ENCODE measurements at regions not wholly inside any gene's neighbourhood (a gene's known extent, or its start where the extent isn't known, plus 50 kb on each side); places are given as distances from the start of the nearest gene placed in this dataset.
A peak's percentile ranks its signal among the peaks of the same experiment; 100 is the strongest.

GRCh38 chrX:16368696-16369095, 201.4 kb downstream of the MAGEB17 start:
- intact Hi-C loops (cut with DNase I) = no loop called here
- Histone ChIP-seq H3K4me3 (no peak overlapping the region), H3K4me1 (no peaks in the 10 kb centered on the region), H3K27me3 (no peaks in the 10 kb centered on the region), H3K36me3 (replicated peaks in 1 of 2; ENCODE audit: insufficient read depth in 1 of 2, low read depth in 2 of 2) (no peaks in the 10 kb centered on the region), H3K27ac (no peak overlapping the region), H3K9me3 (no peaks in the 10 kb centered on the region)
- DNase-seq = no peak
- WGBS, 2 donors = 45 to 63% methylated on average over 2 of the region's 2 CpGs
- TF ChIP-seq CTCF (IDR thresholded peaks at IDR 0.05) (no peak), POLR2A (IDR thresholded peaks at IDR 0.05) (no peak)
- no peak for ATAC-seq

- Histone ChIP-seq H3K27ac (no peak overlapping the region), H3K4me3 (no peak overlapping the region), H3K9me3 (no peaks in the 10 kb centered on the region), H3K36me3 (replicated peaks in 1 of 2; ENCODE audit: insufficient read depth in 1 of 2, low read depth in 2 of 2) (no peaks in the 10 kb centered on the region), H3K27me3 (no peaks in the 10 kb centered on the region), H3K4me1 (no peaks in the 10 kb centered on the region)
- intact Hi-C loops (cut with DNase I) = no loop called here
- ATAC-seq (no peak), DNase-seq (no peak)
- WGBS, 2 donors = 49 to 67% methylated on average over 2 of the region's 2 CpGs
- TF ChIP-seq CTCF (IDR thresholded peaks at IDR 0.05) (no peak), POLR2A (IDR thresholded peaks at IDR 0.05) (no peak)
Observed at GRCh38 chrX:16376056-16376455, 208.8 kb downstream of the MAGEB17 start.

GRCh38 chrX:16386126-16386525, 218.8 kb downstream of the MAGEB17 start:
- no peak for DNase-seq
- no peaks in the 10 kb centered on the region for H3K9me3 ChIP-seq
- no peak overlapping the region for H3K27ac ChIP-seq
- ATAC-seq = no peak
- H3K4me3 ChIP-seq = no peak overlapping the region
- no peaks in the 10 kb centered on the region for H3K36me3 ChIP-seq (replicated peaks in 1 of 2; ENCODE audit: insufficient read depth in 1 of 2, low read depth in 2 of 2)
- intact Hi-C loops (cut with DNase I) = no loop called here
- TF ChIP-seq CTCF (IDR thresholded peaks at IDR 0.05) = no peak
- no peak for TF ChIP-seq POLR2A (IDR thresholded peaks at IDR 0.05)
- no peaks in the 10 kb centered on the region for H3K27me3 ChIP-seq
- H3K4me1 ChIP-seq = no peaks in the 10 kb centered on the region

- TF ChIP-seq POLR2A (IDR thresholded peaks at IDR 0.05) = no peak
- TF ChIP-seq CTCF (IDR thresholded peaks at IDR 0.05) = no peak
- intact Hi-C loops (cut with DNase I) = no loop called here
- H3K9me3 ChIP-seq = no peaks in the 10 kb centered on the region
- WGBS, 2 donors = 94 to 95% methylated on average over 2 of the region's 2 CpGs
- ATAC-seq = no peak
- H3K27me3 ChIP-seq = no peaks in the 10 kb centered on the region
- no peaks in the 10 kb centered on the region for H3K4me1 ChIP-seq
- DNase-seq = no peak
- no peaks in the 10 kb centered on the region for H3K36me3 ChIP-seq (replicated peaks in 1 of 2; ENCODE audit: insufficient read depth in 1 of 2, low read depth in 2 of 2)
- H3K27ac ChIP-seq = no peak overlapping the region
- no peak overlapping the region for H3K4me3 ChIP-seq
Observed at GRCh38 chrX:16392597-16392996, 225.3 kb downstream of the MAGEB17 start.

GRCh38 chrX:16394290-16394689, 227.0 kb downstream of the MAGEB17 start:
- no peaks in the 10 kb centered on the region for H3K36me3 ChIP-seq (replicated peaks in 1 of 2; ENCODE audit: insufficient read depth in 1 of 2, low read depth in 2 of 2)
- H3K4me1 ChIP-seq = no peaks in the 10 kb centered on the region
- H3K27me3 ChIP-seq = no peaks in the 10 kb centered on the region
- no peak overlapping the region for H3K4me3 ChIP-seq
- no peaks in the 10 kb centered on the region for H3K9me3 ChIP-seq
- intact Hi-C loops (cut with DNase I) = no loop called here
- 31 to 39% methylated on average over 3 of the region's 3 CpGs for WGBS, 2 donors
- TF ChIP-seq CTCF (IDR thresholded peaks at IDR 0.05) (no peak), POLR2A (IDR thresholded peaks at IDR 0.05) (no peak)
- H3K27ac ChIP-seq = no peak overlapping the region
- ATAC-seq (no peak), DNase-seq (peak in 1 of 4 donors; percentile 6)

All from body of pancreas (tissue), 4 donors.